ENCODE measurements at regions not wholly inside any gene's neighbourhood (a gene's known extent, or its start where the extent isn't known, plus 50 kb on each side); places are given as distances from the start of the nearest gene placed in this dataset.
A peak's percentile ranks its signal among the peaks of the same experiment; 100 is the strongest.

- TF ChIP-seq ZNF114 (CRISPR knock-in tag; IDR thresholded peaks at IDR 0.05) (no peak), CREB1 (CRISPR knock-in tag; IDR thresholded peaks at IDR 0.05; ENCODE audit: low read depth) (no peak), POLR2AphosphoS5 (IDR thresholded peaks at IDR 0.05; ENCODE audit: low read depth) (no peak), ETS1 (IDR thresholded peaks at IDR 0.05) (no peak), STAT1 (IDR thresholded peaks at IDR 0.05; ENCODE audit: unreplicated experiment) (no peak)
- Histone ChIP-seq H4K20me1 (replicated peaks; ENCODE audit: insufficient read depth) (no peaks in the 10 kb centered on the region), H3K9me2 (ENCODE audit: insufficient read depth) (no peaks in the 10 kb centered on the region), H3K4me2 (no peak overlapping the region), H3K36me3 (ENCODE audit: insufficient read depth) (no peaks in the 10 kb centered on the region), H2AFZ (no peak overlapping the region; the same call in 1 of the 2 replicates), H3F3A (replicated peaks; ENCODE audit: low read depth) (no peaks in the 10 kb centered on the region), H3K4me1 (ENCODE audit: insufficient read depth) (no peaks in the 10 kb centered on the region), H3K27ac (ENCODE audit: low read depth) (no peak overlapping the region), H3K27me3 (ENCODE audit: insufficient read depth) (no peaks in the 10 kb centered on the region), H3K79me2 (replicated peaks; ENCODE audit: insufficient read depth) (no peaks in the 10 kb centered on the region), H3K4me3 (no peak overlapping the region)
- Mint-ChIP-seq H3K36me3 (ENCODE audit: low read depth) (peaks cover 14% of the 10 kb centered on the region), H3K9me3 (peaks cover 8% of the 10 kb centered on the region; the same call in 1 of the 3 replicates), H3K27me3 (ENCODE audit: insufficient read depth, low read depth, poor library complexity) (no peaks in the 10 kb centered on the region), H3K27ac (no peak overlapping the region), H3K4me1 (no peaks in the 10 kb centered on the region), H3K4me3 (no peak overlapping the region)
- no peak for DNase-seq (ENCODE audit: low spot score)
- ATAC-seq: no peak
Observed at GRCh38 chrX:87728459-87728858, 210.9 kb downstream of the KLHL4 start.

- ATAC-seq: peak; percentile 40; the same call in 2 of the 3 replicates
- no peak overlapping the region for H3K27ac Mint-ChIP-seq
- no peaks in the 10 kb centered on the region for H3K36me3 ChIP-seq (ENCODE audit: insufficient read depth)
- no peak overlapping the region for H3K4me2 ChIP-seq
- no peaks in the 10 kb centered on the region for H4K20me1 ChIP-seq (replicated peaks; ENCODE audit: insufficient read depth)
- H3K27me3 Mint-ChIP-seq (ENCODE audit: insufficient read depth, low read depth, poor library complexity): peaks cover 1% of the 10 kb centered on the region
- no peaks in the 10 kb centered on the region for H3K9me2 ChIP-seq (ENCODE audit: insufficient read depth)
- no peak overlapping the region for H3K27ac ChIP-seq (ENCODE audit: low read depth)
- no peak overlapping the region for H3K4me3 ChIP-seq
- H3K79me2 ChIP-seq (replicated peaks; ENCODE audit: insufficient read depth): no peaks in the 10 kb centered on the region
- no peaks in the 10 kb centered on the region for H3F3A ChIP-seq (replicated peaks; ENCODE audit: low read depth)
- H3K4me1 Mint-ChIP-seq: no peaks in the 10 kb centered on the region
- no peaks in the 10 kb centered on the region for H3K27me3 ChIP-seq (ENCODE audit: insufficient read depth)
- TF ChIP-seq NANOG (IDR thresholded peaks at IDR 0.05; ENCODE audit: borderline replicate concordance) (no peak), REST (IDR thresholded peaks at IDR 0.05; ENCODE audit: unreplicated experiment) (no peak), EZH2phosphoT487 (IDR thresholded peaks at IDR 0.05; ENCODE audit: unreplicated experiment) (no peak), CTCF (conservative IDR thresholded peaks at IDR 0.05; ENCODE audit: low read depth in 2 of 2) (peak; percentile 40 to 60)
- peaks cover 8% of the 10 kb centered on the region for H3K36me3 Mint-ChIP-seq (ENCODE audit: low read depth)
- no peak overlapping the region for H2AFZ ChIP-seq
- H3K4me1 ChIP-seq (ENCODE audit: insufficient read depth): no peaks in the 10 kb centered on the region
- H3K9me3 Mint-ChIP-seq: peaks cover 8% of the 10 kb centered on the region; the same call in 1 of the 3 replicates
- peak; percentile 22 for DNase-seq (ENCODE audit: low spot score)
- H3K4me3 Mint-ChIP-seq: no peak overlapping the region
Observed at GRCh38 chrX:87732133-87732532, 214.5 kb downstream of the KLHL4 start.

Data from GM23338 (cell line).